T-helper 2 cell treated with Interferon-gamma antibody and Interleukin-4, amounts not matched to agents 5 μg/mL and 100 μg/mL, for 36 hours (primary cell): ENCODE measurements at regions not wholly inside any gene's neighbourhood (a gene's known extent, or its start where the extent isn't known, plus 50 kb on each side); places are given as distances from the start of the nearest gene placed in this dataset.
"Not testable (repeated sequence)": the region's sequence is repeated elsewhere in the genome, so short reads cannot be mapped to it uniquely, and the experiment has no call there.

Source experiments
- DNase-seq: peaks from one replicate; pipeline ENCODE4 v3.0.0; 2021; ENCODE audit warnings: low spot score
- H3K27ac Mint-ChIP-seq: one replicate; pipeline ENCODE4 v1.8.0; 2021; ENCODE audit warnings: mild to moderate bottlenecking, mixed read lengths
- H3K27me3 Mint-ChIP-seq: one replicate; pipeline ENCODE4 v1.8.0; 2021; ENCODE audit warnings: low read depth, mixed read lengths
- H3K36me3 Mint-ChIP-seq: one replicate; pipeline ENCODE4 v1.8.0; 2021; ENCODE audit warnings: low read depth, mixed read lengths
- H3K4me1 Mint-ChIP-seq: one replicate; pipeline ENCODE4 v1.8.0; 2021; ENCODE audit warnings: low read depth, mixed read lengths
- H3K4me3 Mint-ChIP-seq: one replicate; pipeline ENCODE4 v1.8.0; 2022; ENCODE audit warnings: mild to moderate bottlenecking, moderate library complexity, mixed read lengths
- H3K9me3 Mint-ChIP-seq: one replicate; pipeline ENCODE4 v1.8.0; 2021; ENCODE audit warnings: mixed read lengths

- Mint-ChIP-seq H3K4me3 (no peak overlapping the region), H3K27me3 (no peaks in the 10 kb centered on the region), H3K4me1 (no peaks in the 10 kb centered on the region), H3K27ac (no peak overlapping the region), H3K9me3 (peaks cover 4% of the 10 kb centered on the region), H3K36me3 (no peaks in the 10 kb centered on the region)
- no peak for DNase-seq
Observed at GRCh38 chr7:120185940-120186682, 86.9 kb upstream of the KCND2 start.

GRCh38 chr7:120186688-120187087 is 86.3 kb upstream of the KCND2 start:
- Mint-ChIP-seq H3K4me1 (no peaks in the 10 kb centered on the region), H3K9me3 (no peaks in the 10 kb centered on the region), H3K27me3 (no peaks in the 10 kb centered on the region), H3K27ac (no peak overlapping the region), H3K36me3 (no peaks in the 10 kb centered on the region), H3K4me3 (no peak overlapping the region)
- no peak for DNase-seq

- H3K4me1 Mint-ChIP-seq: no peaks in the 10 kb centered on the region
- H3K27ac Mint-ChIP-seq: no peak overlapping the region
Observed at GRCh38 chr7:120189623-120190022, 83.4 kb upstream of the KCND2 start.

GRCh38 chr7:120190109-120190508 is 82.9 kb upstream of the KCND2 start:
- Mint-ChIP-seq H3K4me1 (no peaks in the 10 kb centered on the region), H3K4me3 (no peak overlapping the region)
- DNase-seq: no peak

More at GRCh38 chr7:120189623-120190022, 83.4 kb upstream of the KCND2 start:
- Mint-ChIP-seq H3K4me3 (no peak overlapping the region), H3K36me3 (no peaks in the 10 kb centered on the region), H3K9me3 (no peaks in the 10 kb centered on the region), H3K27me3 (no peaks in the 10 kb centered on the region)
- DNase-seq: no peak

GRCh38 chr7:120190566-120190965 is 82.4 kb upstream of the KCND2 start:
- Mint-ChIP-seq H3K27me3 (no peaks in the 10 kb centered on the region), H3K27ac (no peak overlapping the region)

More at GRCh38 chr7:120190109-120190508, 82.9 kb upstream of the KCND2 start:
- no peak overlapping the region for H3K27ac Mint-ChIP-seq
- no peaks in the 10 kb centered on the region for H3K36me3 Mint-ChIP-seq
- no peaks in the 10 kb centered on the region for H3K27me3 Mint-ChIP-seq
- no peaks in the 10 kb centered on the region for H3K9me3 Mint-ChIP-seq

GRCh38 chr7:120191423-120191822 is 81.6 kb upstream of the KCND2 start:
- H3K27me3 Mint-ChIP-seq, H3K4me1 Mint-ChIP-seq, H3K36me3 Mint-ChIP-seq, DNase-seq, H3K27ac Mint-ChIP-seq, H3K9me3 Mint-ChIP-seq, H3K4me3 Mint-ChIP-seq: not testable (repeated sequence)

More at GRCh38 chr7:120190566-120190965, 82.4 kb upstream of the KCND2 start:
- Mint-ChIP-seq H3K9me3 (no peaks in the 10 kb centered on the region), H3K4me1 (no peaks in the 10 kb centered on the region), H3K4me3 (no peak overlapping the region), H3K36me3 (no peaks in the 10 kb centered on the region)
- no peak for DNase-seq

- H3K27me3 Mint-ChIP-seq: no peaks in the 10 kb centered on the region
- H3K4me3 Mint-ChIP-seq: no peak overlapping the region
- H3K36me3 Mint-ChIP-seq: no peaks in the 10 kb centered on the region
- no peaks in the 10 kb centered on the region for H3K9me3 Mint-ChIP-seq
- H3K27ac Mint-ChIP-seq: no peak overlapping the region
- DNase-seq: no peak
- no peaks in the 10 kb centered on the region for H3K4me1 Mint-ChIP-seq
Observed at GRCh38 chr7:120201290-120201689, 71.7 kb upstream of the KCND2 start.

- Mint-ChIP-seq H3K9me3 (peaks cover 21% of the 10 kb centered on the region), H3K36me3 (no peaks in the 10 kb centered on the region), H3K27me3 (no peaks in the 10 kb centered on the region), H3K4me3 (no peak overlapping the region), H3K4me1 (no peaks in the 10 kb centered on the region), H3K27ac (no peak overlapping the region)
- no peak for DNase-seq
Observed at GRCh38 chr7:120205101-120205500, 67.9 kb upstream of the KCND2 start.

- H3K27ac Mint-ChIP-seq: no peak overlapping the region
- H3K36me3 Mint-ChIP-seq: no peaks in the 10 kb centered on the region
- DNase-seq: no peak
- no peak overlapping the region for H3K4me3 Mint-ChIP-seq
- no peaks in the 10 kb centered on the region for H3K27me3 Mint-ChIP-seq
- peaks cover 27% of the 10 kb centered on the region for H3K9me3 Mint-ChIP-seq
- no peaks in the 10 kb centered on the region for H3K4me1 Mint-ChIP-seq
Observed at GRCh38 chr7:120207037-120207436, 65.9 kb upstream of the KCND2 start.

GRCh38 chr7:120215654-120216053 is 57.3 kb upstream of the KCND2 start:
- no peaks in the 10 kb centered on the region for H3K36me3 Mint-ChIP-seq
- H3K4me1 Mint-ChIP-seq: no peaks in the 10 kb centered on the region
- no peak overlapping the region for H3K4me3 Mint-ChIP-seq
- DNase-seq: no peak
- no peaks in the 10 kb centered on the region for H3K27me3 Mint-ChIP-seq
- H3K27ac Mint-ChIP-seq: no peak overlapping the region
- H3K9me3 Mint-ChIP-seq: peaks cover 8% of the 10 kb centered on the region

- no peaks in the 10 kb centered on the region for H3K36me3 Mint-ChIP-seq
- H3K4me3 Mint-ChIP-seq: no peak overlapping the region
- H3K9me3 Mint-ChIP-seq: peaks cover 7% of the 10 kb centered on the region
- no peaks in the 10 kb centered on the region for H3K4me1 Mint-ChIP-seq
- no peaks in the 10 kb centered on the region for H3K27me3 Mint-ChIP-seq
- no peak overlapping the region for H3K27ac Mint-ChIP-seq
- no peak for DNase-seq
Observed at GRCh38 chr7:120216947-120217346, 56.0 kb upstream of the KCND2 start.

- Mint-ChIP-seq H3K4me3 (no peak overlapping the region), H3K9me3 (no peaks in the 10 kb centered on the region), H3K4me1 (no peaks in the 10 kb centered on the region), H3K27me3 (no peaks in the 10 kb centered on the region), H3K27ac (no peak overlapping the region), H3K36me3 (no peaks in the 10 kb centered on the region)
- no peak for DNase-seq
Observed at GRCh38 chr7:120218712-120219111, 54.3 kb upstream of the KCND2 start.

- DNase-seq: no peak
- no peaks in the 10 kb centered on the region for H3K9me3 Mint-ChIP-seq
- H3K27me3 Mint-ChIP-seq: no peaks in the 10 kb centered on the region
- H3K36me3 Mint-ChIP-seq: no peaks in the 10 kb centered on the region
- no peaks in the 10 kb centered on the region for H3K4me1 Mint-ChIP-seq
- H3K27ac Mint-ChIP-seq: no peak overlapping the region
- no peak overlapping the region for H3K4me3 Mint-ChIP-seq
Observed at GRCh38 chr7:120221666-120222065, 51.3 kb upstream of the KCND2 start.
